ENCODE measurements at regions not wholly inside any gene's neighbourhood (a gene's known extent, or its start where the extent isn't known, plus 50 kb on each side); places are given as distances from the start of the nearest gene placed in this dataset.

- TF ChIP-seq CTCF (IDR thresholded peaks at IDR 0.05) (no peak), POLR2A (IDR thresholded peaks at IDR 0.05) (no peak), POLR2AphosphoS5 (IDR thresholded peaks at IDR 0.05) (no peak), EP300 (IDR thresholded peaks at IDR 0.05) (no peak)
Measured at GRCh38 chr21:15466329-15466728, 263.5 kb upstream of the USP25 start.
